ENCODE measurements at regions not wholly inside any gene's neighbourhood (a gene's known extent, or its start where the extent isn't known, plus 50 kb on each side); places are given as distances from the start of the nearest gene placed in this dataset.

DNA sequence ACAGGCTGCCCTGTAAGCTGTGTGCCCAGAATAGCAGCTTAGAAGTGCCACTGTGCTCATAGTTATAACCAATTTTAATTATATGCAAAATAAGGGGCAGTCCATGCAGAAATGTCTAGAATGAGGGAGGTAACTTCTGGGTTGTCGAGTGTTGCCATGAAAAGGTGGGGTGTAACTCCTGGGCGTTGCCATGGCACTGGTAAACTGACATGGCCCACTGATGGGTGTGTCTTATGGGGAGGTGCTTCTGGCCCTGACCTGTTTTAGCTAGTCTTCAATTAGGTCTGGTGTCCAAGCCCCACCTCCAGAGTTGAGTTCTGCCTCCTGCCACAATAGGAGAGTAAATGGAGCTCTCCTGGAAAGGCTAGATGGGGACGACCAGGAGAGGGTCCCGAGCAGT is 120.6 kb downstream of the SALL1 start:
- TF ChIP-seq, protein P1, sequence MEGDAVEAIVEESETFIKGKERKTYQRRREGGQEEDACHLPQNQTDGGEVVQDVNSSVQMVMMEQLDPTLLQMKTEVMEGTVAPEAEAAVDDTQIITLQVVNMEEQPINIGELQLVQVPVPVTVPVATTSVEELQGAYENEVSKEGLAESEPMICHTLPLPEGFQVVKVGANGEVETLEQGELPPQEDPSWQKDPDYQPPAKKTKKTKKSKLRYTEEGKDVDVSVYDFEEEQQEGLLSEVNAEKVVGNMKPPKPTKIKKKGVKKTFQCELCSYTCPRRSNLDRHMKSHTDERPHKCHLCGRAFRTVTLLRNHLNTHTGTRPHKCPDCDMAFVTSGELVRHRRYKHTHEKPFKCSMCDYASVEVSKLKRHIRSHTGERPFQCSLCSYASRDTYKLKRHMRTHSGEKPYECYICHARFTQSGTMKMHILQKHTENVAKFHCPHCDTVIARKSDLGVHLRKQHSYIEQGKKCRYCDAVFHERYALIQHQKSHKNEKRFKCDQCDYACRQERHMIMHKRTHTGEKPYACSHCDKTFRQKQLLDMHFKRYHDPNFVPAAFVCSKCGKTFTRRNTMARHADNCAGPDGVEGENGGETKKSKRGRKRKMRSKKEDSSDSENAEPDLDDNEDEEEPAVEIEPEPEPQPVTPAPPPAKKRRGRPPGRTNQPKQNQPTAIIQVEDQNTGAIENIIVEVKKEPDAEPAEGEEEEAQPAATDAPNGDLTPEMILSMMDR (IDR thresholded peaks at IDR 0.05) = no peak
- TF ChIP-seq POLR2A (IDR thresholded peaks at IDR 0.05) = no peak

All from adrenal gland (tissue), 5 donors.